K562 (cell line): ENCODE measurements at regions not wholly inside any gene's neighbourhood (a gene's known extent, or its start where the extent isn't known, plus 50 kb on each side); places are given as distances from the start of the nearest gene placed in this dataset.

Experiments used
- ATAC-seq: fragments of 200-7000 bp; cut with Tn5 transposase; 3 replicates; pipeline ENCODE4 v1.9.1; 2020; ENCODE audit warnings: moderate library complexity
- BruUV-seq: library from RNA; stranded (reverse); fragments of 400-500 nt; replicated peaks from 2 replicates; lab custom pipeline; 2021; lab: Mats Ljungman, UMichigan
- CTCF ChIA-PET: fragments of 300-600 bp; formaldehyde crosslinking; extraction: SDS; loops from one replicate; lab custom pipeline; 2021; ENCODE audit warnings: low intra/inter-chr PET ratio; lab: Yijun Ruan, JAX
- POLR2A ChIA-PET: fragments of 300-600, 350-650 bp; sonication (Branson Sonifier 250); formaldehyde crosslinking; extraction: SDS; loops from one replicate; lab custom pipeline; 2021; ENCODE audit warnings: antibody characterized with exemption, inconsistent platforms; lab: Yijun Ruan, JAX
- DNase-seq, 4 experiments: peaks; one replicate each; pipeline versions ENCODE4 v3.0.0 to v3.0.0-alpha.2; 2011 to 2018; ENCODE audit warnings: low spot score in 3 of 4, mixed read lengths in 3 of 4; ENCODE audit errors: extremely low read depth in 1 of 4
- FAIRE-seq: peaks from 2 replicates; lab custom pipeline; 2011; peaks lifted over from hg19 to GRCh38; lab: Jason Lieb, UNC
- H2AFZ ChIP-seq: 2 replicates; pipeline ENCODE4 v1.6.0; 2011; ENCODE audit warnings: low read depth, low read length, control low read depth, inconsistent platforms
- H3K27ac ChIP-seq: fragments of 200-600 bp; 3 replicates; pipeline ENCODE4 v1.8.0; 2011; ENCODE audit warnings: low read depth, mild to moderate bottlenecking, control low read depth, inconsistent platforms, low read length, moderate library complexity, mixed read lengths; ENCODE audit errors: extremely low read depth
- H3K27me3 ChIP-seq, 2 experiments: fragments of 300-600 bp in 1 of 2; 2 replicates in 1 of 2; 3 replicates in 1 of 2; pipeline versions ENCODE4 v1.6.0 to v1.8.0; 2011; ENCODE audit warnings: inconsistent platforms in 2 of 2, low read length in 2 of 2, mild to moderate bottlenecking in 1 of 2, mixed read lengths in 1 of 2, moderate library complexity in 1 of 2; ENCODE audit not compliant: control insufficient read depth in 2 of 2, insufficient read depth in 2 of 2
- H3K36me3 ChIP-seq: fragments of 300-600 bp; 3 replicates; pipeline ENCODE4 v1.8.0; 2011; ENCODE audit warnings: mild to moderate bottlenecking, low read length, inconsistent platforms; ENCODE audit not compliant: control insufficient read depth, insufficient read depth
- H3K4me1 ChIP-seq, 2 experiments: fragments of 200-600 bp in 1 of 2; replicated peaks in 1 of 2; 2 replicates in 1 of 2; 3 replicates in 1 of 2; pipeline versions ENCODE4 v1.5.1 to v1.8.0; 2011; ENCODE audit warnings: inconsistent platforms in 2 of 2, low read length in 2 of 2, mild to moderate bottlenecking in 1 of 2, mixed read lengths in 1 of 2, moderate library complexity in 1 of 2; ENCODE audit not compliant: control insufficient read depth in 2 of 2, insufficient read depth in 2 of 2
- H3K4me2 ChIP-seq: 2 replicates; pipeline ENCODE4 v1.6.1; 2011; ENCODE audit warnings: low read length, control low read depth, inconsistent platforms, mixed read lengths; ENCODE audit not compliant: insufficient read depth
- H3K4me3 ChIP-seq: fragments of 200-600 bp; sonication (generic), shearing (Covaris generic); 2 replicates; pipeline ENCODE4 v1.5.1; 2016; ENCODE audit warnings: control low read depth, inconsistent platforms
- H3K79me2 ChIP-seq: fragments of 200-600 bp; 3 replicates; pipeline ENCODE4 v1.8.0; 2011; ENCODE audit warnings: low read length, inconsistent platforms; ENCODE audit not compliant: control insufficient read depth, insufficient read depth
- H3K9ac ChIP-seq, 2 experiments: 2 replicates each; pipeline versions ENCODE4 v1.6.0 to v1.6.1; 2011; ENCODE audit warnings: low read depth in 2 of 2, low read length in 2 of 2, control low read depth in 1 of 2, inconsistent platforms in 1 of 2, mild to moderate bottlenecking in 1 of 2, mixed read lengths in 1 of 2; ENCODE audit not compliant: insufficient read depth in 1 of 2
- H3K9me1 ChIP-seq: one replicate; pipeline ENCODE4 v1.6.0; 2011; ENCODE audit warnings: inconsistent platforms, mild to moderate bottlenecking, low read length, moderate library complexity; ENCODE audit not compliant: control insufficient read depth, insufficient read depth
- H3K9me3 ChIP-seq: replicated peaks from 2 replicates; pipeline ENCODE4 v1.5.1; 2011; ENCODE audit warnings: low read depth, low read length, inconsistent platforms; ENCODE audit not compliant: control insufficient read depth, insufficient read depth
- H4K20me1 ChIP-seq: replicated peaks from 2 replicates; pipeline ENCODE4 v1.6.1; 2011; ENCODE audit warnings: low read length, inconsistent platforms, mixed read lengths; ENCODE audit not compliant: control insufficient read depth, insufficient read depth
- GTF2B ChIP-seq: IDR thresholded peaks from 2 replicates; pipeline ENCODE4 v1.6.1; 2011; ENCODE audit not compliant: insufficient read length; ENCODE audit errors: extremely low read depth
- KDM5B ChIP-seq: fragments of 200-600 bp; sonication (generic); IDR thresholded peaks from 2 replicates; pipeline ENCODE4 v1.6.1; 2012; ENCODE audit warnings: low read depth, mild to moderate bottlenecking, moderate library complexity, low read length, control low read depth, inconsistent platforms; ENCODE audit not compliant: insufficient replicate concordance
- NR4A1 ChIP-seq, 2 experiments: fragments of 250-450 bp in 1 of 2; fragments of 450-650 bp in 1 of 2; sonication (Bioruptor Pico) in 1 of 2; IDR thresholded peaks; 2 replicates each; pipeline versions ENCODE4 v1.4.0 to v1.6.1; 2016 to 2020; ENCODE audit warnings: mild to moderate bottlenecking in 2 of 2, missing compliant biosample characterization in 1 of 2, missing genetic modification characterization in 1 of 2, moderate library complexity in 1 of 2
- PCBP2 ChIP-seq: fragments of 200-400 bp; formaldehyde crosslinking; IDR thresholded peaks from 2 replicates; pipeline ENCODE4 v1.6.1; 2018; ENCODE audit warnings: low read length, low read depth, mild to moderate bottlenecking, moderate library complexity; ENCODE audit not compliant: poor library complexity, severe bottlenecking
- RFX7 ChIP-seq: fragments of 250-450 bp; sonication (Bioruptor Pico); IDR thresholded peaks from 2 replicates; pipeline ENCODE4 v1.5.1; 2021; ENCODE audit warnings: mild to moderate bottlenecking
- STAT5B ChIP-seq: fragments of 250-450 bp; sonication (Bioruptor Pico); IDR thresholded peaks from 2 replicates; pipeline ENCODE4 v1.8.0; 2021; ENCODE audit warnings: mild to moderate bottlenecking, inconsistent platforms
- TAL1 ChIP-seq: fragments of 450-650 bp; IDR thresholded peaks from 2 replicates; pipeline ENCODE4 v1.6.1; 2016; ENCODE audit warnings: mild to moderate bottlenecking
- ZNF23 ChIP-seq: fragments of 250-450 bp; sonication (Bioruptor Pico); IDR thresholded peaks from 2 replicates; pipeline ENCODE4 v1.4.0; 2020; ENCODE audit warnings: mild to moderate bottlenecking
- ZNF830 ChIP-seq: fragments of 250-450 bp; sonication (Bioruptor Pico); IDR thresholded peaks from 2 replicates; pipeline ENCODE4 v1.5.0; 2021; ENCODE audit warnings: mild to moderate bottlenecking
- in situ Hi-C: fragments of 300-500 bp; cut with MboI; formaldehyde crosslinking; loops from 4 replicates; pipeline ENCODE4 v1.15.0; 2018; ENCODE audit warnings: inconsistent platforms, mixed read lengths
- intact Hi-C: fragments of 100-400 bp; cut with micrococcal nuclease; formaldehyde crosslinking; loops from 2 replicates; pipeline ENCODE4 v1.14.2; 2022

GRCh38 chr14:84084056-84084630 is 1445.8 kb upstream of the FLRT2 start (continued):
- no peak for TF ChIP-seq ZNF23 (CRISPR knock-in tag)

- H3K9me3 ChIP-seq = 0 out of 2 replicates have a peak, but pooled peaks cover 1% of the 10 kb centered on the region
- H3K4me1 ChIP-seq = no peaks in the 10 kb centered on the region
- ATAC-seq (no peak), DNase-seq (no peak), FAIRE-seq (no peak)
- ChIA-PET CTCF (no interaction called here), POLR2A (interaction anchor here (0.6 kb wide), 1 partner anchor 187 kb away, joined by 3 read pairs; no protein-coding TSS in a partner anchor)
- H3K27me3 ChIP-seq = no peaks in the 10 kb centered on the region
- no peaks in the 10 kb centered on the region for H4K20me1 ChIP-seq
- no peak overlapping the region for H3K4me2 ChIP-seq
- BruUV-seq = no TSS peak
- H3K4me3 ChIP-seq = no peak overlapping the region
- in situ Hi-C loops = no loop called here
- no peaks in the 10 kb centered on the region for H3K36me3 ChIP-seq
- H3K9me1 ChIP-seq = no peaks in the 10 kb centered on the region
- TF ChIP-seq TAL1 (no peak), STAT5B (CRISPR knock-in tag) (no peak), GTF2B (no peak), PCBP2 (no peak), NR4A1 (CRISPR knock-in tag; IDR thresholded peaks at IDR 0.05) (no peak), NR4A1 (tag; IDR thresholded peaks at IDR 0.05) (no peak), KDM5B (no peak), ZNF830 (no peak), RFX7 (CRISPR knock-in tag) (no peak)
- no peak overlapping the region for H2AFZ ChIP-seq
- no peak overlapping the region for H3K9ac ChIP-seq
- intact Hi-C loops = no loop called here
- H3K79me2 ChIP-seq = no peaks in the 10 kb centered on the region
- no peak overlapping the region for H3K27ac ChIP-seq
These were observed 1444.5 kb upstream of the FLRT2 start for GRCh38 chr14:84085493-84085892.
